Esophagus squamous epithelium (tissue), 5 donors: ENCODE measurements at regions not wholly inside any gene's neighbourhood (a gene's known extent, or its start where the extent isn't known, plus 50 kb on each side); places are given as distances from the start of the nearest gene placed in this dataset.

Experiments
- DNase-seq: peaks from one replicate; lab custom pipeline; 2025; lab: John Stamatoyannopoulos, UW
- H3K27ac ChIP-seq, 4 donors: fragments of 200-600 bp; sonication (generic); one replicate each; pipeline ENCODE4 v1.5.1; 2016 to 2019; ENCODE audit warnings: mild to moderate bottlenecking in 1 of 4
- H3K27me3 ChIP-seq, 4 donors: fragments of 200-600 bp; sonication (generic); 1 replicate in 3 of 4; 2 replicates in 1 of 4; pipeline versions ENCODE4 v1.5.1 to v1.6.0; 2017 to 2021; ENCODE audit warnings: antibody characterized with exemption in 1 of 4
- H3K36me3 ChIP-seq, 3 donors: fragments of 200-600 bp; sonication (generic); one replicate each; pipeline ENCODE4 v1.5.1; 2016 to 2019
- H3K4me1 ChIP-seq, 3 donors: fragments of 200-600 bp; sonication (generic); one replicate each; pipeline ENCODE4 v1.5.1; 2017 to 2019
- H3K4me3 ChIP-seq, 4 donors: fragments of 200-600 bp; sonication (generic); 1 replicate in 3 of 4; 2 replicates in 1 of 4; pipeline ENCODE4 v1.5.1; 2016 to 2019; ENCODE audit warnings: mild to moderate bottlenecking in 2 of 4, moderate library complexity in 1 of 4
- H3K9me3 ChIP-seq, 3 donors: fragments of 200-600 bp; sonication (generic); one replicate each; pipeline ENCODE4 v1.5.1; 2016 to 2019
- POLR2A ChIP-seq, 4 donors: fragments of 450-650 bp; IDR thresholded peaks; one replicate each; pipeline ENCODE4 v1.6.1; 2017; ENCODE audit warnings: antibody characterized with exemption in 4 of 4, mild to moderate bottlenecking in 4 of 4, moderate library complexity in 3 of 4
- WGBS, 2 donors: methylation state at CpG; one replicate each; pipeline ENCODE4 v1.1.5; 2018; 5-methylcytosine and 5-hydroxymethylcytosine counted together
- intact Hi-C: fragments of 100-400 bp; cut with DNase I; formaldehyde crosslinking; loops from one replicate; pipeline ENCODE4 v1.15.0; 2022
- TF ChIP-seq, protein P1 (sequence below), 6 experiments: fragments of 450-650 bp in 4 of 6; fragments of 200-600 bp in 2 of 6; sonication (generic) in 2 of 6; IDR thresholded peaks; one replicate each; pipeline ENCODE4 v1.5.1; 2016 to 2019; ENCODE audit warnings: antibody characterized with exemption in 6 of 6, mild to moderate bottlenecking in 4 of 6, moderate library complexity in 4 of 6
- donor health status: DM: yes; HTN: yes; CAD: no.

DNA sequence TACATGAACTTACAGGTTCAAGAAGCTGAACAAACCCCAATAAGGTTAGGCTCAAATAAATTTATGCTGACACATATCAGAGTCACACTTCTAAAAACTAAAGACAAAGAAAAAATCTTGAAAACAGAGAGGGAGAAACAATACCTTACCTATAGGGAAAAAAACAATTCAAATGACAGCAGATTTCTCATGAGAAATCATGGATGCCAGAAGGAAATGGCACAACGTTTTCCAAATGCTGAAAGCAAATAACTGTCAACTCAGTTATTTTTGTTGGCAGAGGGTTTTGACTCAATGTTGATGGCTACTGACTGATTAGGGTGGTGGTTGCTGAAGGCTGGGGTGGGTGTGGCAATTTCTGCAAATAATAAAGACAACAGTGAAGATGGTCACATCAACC is 239.4 kb downstream of the ARHGAP12 start:
- H3K27ac ChIP-seq = no peak overlapping the region
- H3K9me3 ChIP-seq = peaks cover 0 to 23% (median 8%) of the 10 kb centered on the region in 3 donors
- peaks cover 0 to 2% (median 0%) of the 10 kb centered on the region in 3 donors for H3K4me1 ChIP-seq
- H3K4me3 ChIP-seq = no peak overlapping the region
- intact Hi-C loops = no loop called here
- 23 to 31% methylated on average over 1 of the region's 1 CpG for WGBS, 2 donors
- H3K36me3 ChIP-seq = no peaks in the 10 kb centered on the region
- no peak for DNase-seq
- TF ChIP-seq, protein P1, sequence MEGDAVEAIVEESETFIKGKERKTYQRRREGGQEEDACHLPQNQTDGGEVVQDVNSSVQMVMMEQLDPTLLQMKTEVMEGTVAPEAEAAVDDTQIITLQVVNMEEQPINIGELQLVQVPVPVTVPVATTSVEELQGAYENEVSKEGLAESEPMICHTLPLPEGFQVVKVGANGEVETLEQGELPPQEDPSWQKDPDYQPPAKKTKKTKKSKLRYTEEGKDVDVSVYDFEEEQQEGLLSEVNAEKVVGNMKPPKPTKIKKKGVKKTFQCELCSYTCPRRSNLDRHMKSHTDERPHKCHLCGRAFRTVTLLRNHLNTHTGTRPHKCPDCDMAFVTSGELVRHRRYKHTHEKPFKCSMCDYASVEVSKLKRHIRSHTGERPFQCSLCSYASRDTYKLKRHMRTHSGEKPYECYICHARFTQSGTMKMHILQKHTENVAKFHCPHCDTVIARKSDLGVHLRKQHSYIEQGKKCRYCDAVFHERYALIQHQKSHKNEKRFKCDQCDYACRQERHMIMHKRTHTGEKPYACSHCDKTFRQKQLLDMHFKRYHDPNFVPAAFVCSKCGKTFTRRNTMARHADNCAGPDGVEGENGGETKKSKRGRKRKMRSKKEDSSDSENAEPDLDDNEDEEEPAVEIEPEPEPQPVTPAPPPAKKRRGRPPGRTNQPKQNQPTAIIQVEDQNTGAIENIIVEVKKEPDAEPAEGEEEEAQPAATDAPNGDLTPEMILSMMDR (IDR thresholded peaks at IDR 0.05) = no peak
- no peak for TF ChIP-seq POLR2A (IDR thresholded peaks at IDR 0.05)
- H3K27me3 ChIP-seq = no peaks in the 10 kb centered on the region

DNA sequence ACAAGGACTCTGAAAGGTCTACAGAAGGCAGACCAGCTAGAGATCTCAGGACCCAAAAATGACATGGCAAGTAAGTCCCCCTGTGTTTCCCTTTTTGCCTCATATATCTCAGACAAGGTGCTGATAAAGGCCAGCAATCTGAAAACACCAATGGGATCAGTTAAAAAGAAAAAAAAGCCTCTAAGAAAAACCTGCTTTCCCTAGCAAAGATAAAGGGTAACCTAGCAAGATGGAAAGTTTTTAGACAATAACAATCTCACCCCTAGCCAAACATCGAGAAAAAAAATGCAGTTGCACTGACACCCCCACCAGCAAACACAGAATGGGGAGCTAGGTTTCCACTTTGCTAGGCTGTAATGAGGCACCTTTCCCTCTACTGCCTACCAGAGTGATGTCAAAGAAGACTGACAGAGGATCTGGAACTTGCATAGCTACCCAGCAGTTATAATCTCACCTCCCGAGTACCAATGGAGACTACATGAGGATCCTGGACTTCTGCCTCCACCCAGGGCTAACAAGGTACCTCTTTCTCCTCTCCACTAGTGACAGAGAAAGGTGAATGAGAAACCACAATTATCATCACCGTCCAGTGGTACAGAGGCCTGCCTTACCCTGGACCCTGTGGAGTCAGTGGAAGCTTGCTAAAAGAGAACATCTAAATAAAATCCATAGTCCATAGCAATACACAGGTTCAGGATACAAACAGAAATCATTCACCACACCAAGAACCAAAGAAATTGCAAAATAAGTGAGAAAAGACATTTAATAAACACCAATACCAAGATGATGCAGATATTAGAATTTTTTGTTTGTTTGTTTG is 240.8 kb downstream of the ARHGAP12 start:
- H3K27ac ChIP-seq = no peak overlapping the region
- peaks cover 0 to 36% (median 14%) of the 10 kb centered on the region in 3 donors for H3K9me3 ChIP-seq
- no peaks in the 10 kb centered on the region for H3K4me1 ChIP-seq
- TF ChIP-seq, protein P1 (IDR thresholded peaks at IDR 0.05) = no peak
- no peak for TF ChIP-seq POLR2A (IDR thresholded peaks at IDR 0.05)
- intact Hi-C loops = no loop called here
- H3K4me3 ChIP-seq = no peak overlapping the region
- H3K27me3 ChIP-seq = no peaks in the 10 kb centered on the region
- WGBS, 2 donors = 79 to 94% methylated on average over 2 to 3 of the region's 3 CpGs
- H3K36me3 ChIP-seq = no peaks in the 10 kb centered on the region
- DNase-seq = no peak

DNA sequence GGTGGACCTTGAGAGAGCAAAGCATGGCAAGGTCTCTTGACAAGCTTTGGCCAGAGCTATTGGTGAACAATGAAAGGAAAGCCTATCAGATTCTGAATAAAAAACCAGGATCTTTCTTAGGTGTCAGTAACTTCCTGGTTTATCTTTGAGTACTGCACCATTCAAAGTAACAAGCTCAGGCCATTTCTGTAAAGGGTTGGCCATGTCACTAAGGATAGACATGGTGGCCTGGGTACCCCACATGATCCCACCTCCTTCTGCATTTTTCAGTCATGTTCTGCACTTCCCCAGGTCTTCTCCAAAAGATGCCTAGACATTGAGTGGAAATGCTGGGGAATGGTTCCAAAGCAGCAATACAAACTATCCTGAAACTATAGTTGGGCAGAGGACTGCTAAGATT is 242.0 kb downstream of the ARHGAP12 start:
- Histone ChIP-seq H3K27ac (no peak overlapping the region), H3K27me3 (no peaks in the 10 kb centered on the region), H3K4me1 (no peaks in the 10 kb centered on the region), H3K4me3 (no peak overlapping the region), H3K9me3 (peaks cover 0 to 44% (median 17%) of the 10 kb centered on the region in 3 donors), H3K36me3 (no peaks in the 10 kb centered on the region)
- intact Hi-C loops = no loop called here
- no peak for DNase-seq
- TF ChIP-seq POLR2A (IDR thresholded peaks at IDR 0.05) = no peak
- TF ChIP-seq, protein P1 (IDR thresholded peaks at IDR 0.05) = no peak

DNA sequence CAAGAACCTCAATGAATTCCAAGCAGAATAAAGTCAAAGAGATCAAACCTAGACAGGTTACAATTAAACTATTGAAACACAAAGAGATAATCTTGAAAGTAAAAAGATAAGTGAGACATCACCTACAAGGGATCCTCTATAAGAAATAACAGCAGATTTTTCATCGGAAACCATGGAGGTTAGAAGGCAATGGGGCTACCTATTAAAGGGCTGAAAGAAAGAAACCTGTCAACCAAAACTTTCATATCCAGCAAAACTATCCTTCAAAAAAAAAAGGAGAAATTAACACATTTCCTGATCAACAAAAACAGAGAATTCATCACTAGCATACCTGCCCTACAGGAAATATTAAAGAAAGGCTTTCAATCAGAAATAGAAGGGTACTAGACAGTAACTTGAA is 244.9 kb downstream of the ARHGAP12 start:
- intact Hi-C loops = no loop called here
- H3K27me3 ChIP-seq = no peaks in the 10 kb centered on the region
- peaks cover 0 to 4% (median 0%) of the 10 kb centered on the region in 3 donors for H3K4me1 ChIP-seq
- H3K27ac ChIP-seq = no peak overlapping the region
- H3K36me3 ChIP-seq = no peaks in the 10 kb centered on the region
- no peak overlapping the region for H3K4me3 ChIP-seq
- no peak for DNase-seq
- peaks cover 0 to 24% (median 12%) of the 10 kb centered on the region in 3 donors for H3K9me3 ChIP-seq
- 89 to 95% methylated on average over 1 of the region's 1 CpG for WGBS, 2 donors
- TF ChIP-seq POLR2A (IDR thresholded peaks at IDR 0.05) = no peak
- TF ChIP-seq, protein P1 (IDR thresholded peaks at IDR 0.05) = no peak

DNA sequence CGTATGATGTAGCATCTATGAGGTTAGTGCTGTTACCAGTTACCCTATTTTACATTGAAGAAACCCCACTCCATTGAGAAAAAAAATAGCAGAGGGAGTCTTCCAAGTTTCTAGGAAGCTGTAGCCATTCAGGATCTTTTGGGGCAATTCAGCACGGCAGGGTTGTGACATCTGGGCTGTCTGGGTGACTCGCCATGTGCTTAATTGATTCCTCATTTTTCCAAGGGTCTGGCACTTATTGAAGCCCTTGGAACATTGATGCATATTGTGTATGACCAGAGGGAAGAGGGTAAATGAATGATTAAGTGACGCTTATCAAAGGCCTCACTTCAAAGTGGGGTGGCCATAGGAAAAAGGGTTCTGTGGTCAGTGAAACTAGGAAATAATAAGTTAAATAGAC is 248.7 kb downstream of the ARHGAP12 start:
- WGBS, 2 donors = 83 to 84% methylated on average over 4 of the region's 4 CpGs
- Histone ChIP-seq H3K4me3 (no peak overlapping the region), H3K27ac (no peak overlapping the region), H3K4me1 (peaks cover 0 to 19% (median 0%) of the 10 kb centered on the region in 3 donors), H3K27me3 (no peaks in the 10 kb centered on the region), H3K9me3 (peaks cover 0 to 33% (median 21%) of the 10 kb centered on the region in 3 donors), H3K36me3 (no peaks in the 10 kb centered on the region)
- no peak for DNase-seq
- intact Hi-C loops = no loop called here
- no peak for TF ChIP-seq POLR2A (IDR thresholded peaks at IDR 0.05)
- TF ChIP-seq, protein P1 (IDR thresholded peaks at IDR 0.05) = no peak
